Bronchial epithelial cell (primary cell): ENCODE measurements at regions not wholly inside any gene's neighbourhood (a gene's known extent, or its start where the extent isn't known, plus 50 kb on each side); places are given as distances from the start of the nearest gene placed in this dataset.

Source experiments
- DNase-seq: peaks from one replicate; pipeline ENCODE4 v3.0.0-alpha.2; 2010; ENCODE audit warnings: low read depth
- FAIRE-seq: peaks from 2 replicates; lab custom pipeline; 2011; peaks lifted over from hg19 to GRCh38; lab: Jason Lieb, UNC
- H3K27me3 ChIP-seq: 2 replicates; pipeline ENCODE4 v1.5.1; 2011; ENCODE audit warnings: low read length; ENCODE audit not compliant: control insufficient read depth, insufficient read depth
- H3K36me3 ChIP-seq: 2 replicates; pipeline ENCODE4 v1.5.1; 2011; ENCODE audit warnings: low read length; ENCODE audit not compliant: control insufficient read depth, insufficient read depth
- H3K4me3 ChIP-seq: 2 replicates; pipeline ENCODE4 v1.5.1; 2011; ENCODE audit warnings: mild to moderate bottlenecking, low read depth, low read length, control low read depth
- TF ChIP-seq, protein P1 (sequence below): IDR thresholded peaks from 2 replicates; pipeline ENCODE4 v1.5.1; 2011; ENCODE audit warnings: mild to moderate bottlenecking, moderate library complexity, low read length, control low read depth, inconsistent platforms; ENCODE audit not compliant: insufficient read depth, severe bottlenecking

GRCh38 chr16:6155271-6155670 is 1057.7 kb upstream of the EEF2KMT start:
- H3K36me3 ChIP-seq: no peaks in the 10 kb centered on the region
- no peak for FAIRE-seq
- TF ChIP-seq, protein P1, sequence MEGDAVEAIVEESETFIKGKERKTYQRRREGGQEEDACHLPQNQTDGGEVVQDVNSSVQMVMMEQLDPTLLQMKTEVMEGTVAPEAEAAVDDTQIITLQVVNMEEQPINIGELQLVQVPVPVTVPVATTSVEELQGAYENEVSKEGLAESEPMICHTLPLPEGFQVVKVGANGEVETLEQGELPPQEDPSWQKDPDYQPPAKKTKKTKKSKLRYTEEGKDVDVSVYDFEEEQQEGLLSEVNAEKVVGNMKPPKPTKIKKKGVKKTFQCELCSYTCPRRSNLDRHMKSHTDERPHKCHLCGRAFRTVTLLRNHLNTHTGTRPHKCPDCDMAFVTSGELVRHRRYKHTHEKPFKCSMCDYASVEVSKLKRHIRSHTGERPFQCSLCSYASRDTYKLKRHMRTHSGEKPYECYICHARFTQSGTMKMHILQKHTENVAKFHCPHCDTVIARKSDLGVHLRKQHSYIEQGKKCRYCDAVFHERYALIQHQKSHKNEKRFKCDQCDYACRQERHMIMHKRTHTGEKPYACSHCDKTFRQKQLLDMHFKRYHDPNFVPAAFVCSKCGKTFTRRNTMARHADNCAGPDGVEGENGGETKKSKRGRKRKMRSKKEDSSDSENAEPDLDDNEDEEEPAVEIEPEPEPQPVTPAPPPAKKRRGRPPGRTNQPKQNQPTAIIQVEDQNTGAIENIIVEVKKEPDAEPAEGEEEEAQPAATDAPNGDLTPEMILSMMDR: no peak
- H3K27me3 ChIP-seq: no peaks in the 10 kb centered on the region
- DNase-seq: no peak
- no peak overlapping the region for H3K4me3 ChIP-seq

GRCh38 chr16:6153901-6154300 is 1056.3 kb upstream of the EEF2KMT start:
- H3K36me3 ChIP-seq: no peaks in the 10 kb centered on the region
- H3K27me3 ChIP-seq: no peaks in the 10 kb centered on the region
- FAIRE-seq (no peak), DNase-seq (no peak)
- TF ChIP-seq, protein P1: no peak
- no peak overlapping the region for H3K4me3 ChIP-seq

GRCh38 chr16:6149031-6149430 is 1051.4 kb upstream of the EEF2KMT start:
- DNase-seq: no peak
- Histone ChIP-seq H3K27me3 (no peaks in the 10 kb centered on the region), H3K36me3 (no peaks in the 10 kb centered on the region), H3K4me3 (no peak overlapping the region)
- TF ChIP-seq, protein P1: no peak
- no peak for FAIRE-seq

DNA sequence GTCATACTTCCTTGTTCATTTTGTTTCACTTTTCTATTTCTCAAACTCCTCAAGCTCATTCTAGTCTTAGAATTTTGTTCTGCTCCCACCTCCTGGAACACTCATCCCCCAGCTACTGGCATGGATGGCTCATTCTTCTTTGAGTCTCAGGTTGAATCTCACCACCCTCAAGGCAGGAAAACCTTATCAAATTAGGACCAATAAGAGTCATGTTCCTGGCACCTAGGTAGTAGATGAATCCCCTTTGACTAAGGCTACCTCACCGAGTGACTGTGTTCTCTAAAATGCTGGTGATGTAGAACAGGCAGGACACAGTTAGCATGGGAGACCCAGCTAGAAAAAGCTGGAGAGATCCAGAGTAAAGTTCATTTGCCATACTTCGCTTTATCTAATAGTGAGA is 1050.8 kb upstream of the EEF2KMT start:
- Histone ChIP-seq H3K4me3 (no peak overlapping the region), H3K27me3 (no peaks in the 10 kb centered on the region), H3K36me3 (no peaks in the 10 kb centered on the region)
- TF ChIP-seq, protein P1: no peak
- DNase-seq (no peak), FAIRE-seq (no peak)

GRCh38 chr16:6146874-6147425 is 1049.4 kb upstream of the EEF2KMT start:
- TF ChIP-seq, protein P1: no peak
- Histone ChIP-seq H3K36me3 (no peaks in the 10 kb centered on the region), H3K27me3 (no peaks in the 10 kb centered on the region), H3K4me3 (no peak overlapping the region)
- DNase-seq (no peak), FAIRE-seq (no peak)

DNA sequence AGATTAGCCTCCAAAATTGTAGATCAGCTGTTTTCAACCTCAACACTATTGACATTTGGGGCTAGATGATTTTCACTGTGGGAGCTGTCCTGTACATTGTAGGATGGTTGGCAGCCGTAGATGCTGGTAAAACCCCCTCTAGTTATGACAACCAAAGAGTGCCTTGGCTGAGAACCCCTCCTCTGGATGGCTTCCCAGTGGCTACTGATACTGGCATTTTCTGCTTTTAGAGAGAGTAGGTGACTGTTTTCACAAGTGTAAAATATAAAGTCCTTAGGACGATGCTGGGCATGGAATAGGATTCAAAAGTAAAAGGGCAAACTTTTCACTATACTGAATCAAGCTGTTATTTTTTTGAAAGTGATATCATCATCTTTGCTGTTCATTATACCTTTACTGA is 1048.8 kb upstream of the EEF2KMT start:
- Histone ChIP-seq H3K4me3 (no peak overlapping the region), H3K27me3 (no peaks in the 10 kb centered on the region), H3K36me3 (no peaks in the 10 kb centered on the region)
- DNase-seq: no peak
- no peak for FAIRE-seq
- TF ChIP-seq, protein P1: no peak
